Neural progenitor cell (in vitro differentiated cells): ENCODE measurements at regions not wholly inside any gene's neighbourhood (a gene's known extent, or its start where the extent isn't known, plus 50 kb on each side); places are given as distances from the start of the nearest gene placed in this dataset.

Experiments
- DNase-seq: peaks from one replicate; pipeline ENCODE4 v3.0.0-alpha.2; 2016; ENCODE audit warnings: low spot score
- H2AFZ ChIP-seq: fragments of 200-600 bp; sonication (generic); replicated peaks from 2 replicates; pipeline ENCODE4 v1.6.1; 2016; ENCODE audit warnings: antibody characterized with exemption
- H3F3A ChIP-seq: fragments of 200-600 bp; sonication (generic); 2 replicates; pipeline ENCODE4 v1.6.1; 2016; ENCODE audit warnings: antibody characterized with exemption, low read depth
- H3K27ac ChIP-seq: fragments of 200-600 bp; sonication (generic); 2 replicates; pipeline ENCODE4 v1.5.1; 2016; ENCODE audit warnings: mild to moderate bottlenecking
- H3K27me3 ChIP-seq: fragments of 200-600 bp; sonication (generic); 2 replicates; pipeline ENCODE4 v1.6.1; 2016; ENCODE audit warnings: mild to moderate bottlenecking, moderate library complexity
- H3K36me3 ChIP-seq: fragments of 200-600 bp; sonication (generic); 2 replicates; pipeline ENCODE4 v1.5.1; 2016
- H3K4me1 ChIP-seq: fragments of 200-600 bp; sonication (generic); 2 replicates; pipeline ENCODE4 v1.6.1; 2016; ENCODE audit warnings: mixed run types
- H3K4me2 ChIP-seq: fragments of 200-600 bp; sonication (generic); 2 replicates; pipeline ENCODE4 v1.6.1; 2016
- H3K4me3 ChIP-seq: fragments of 200-600 bp; sonication (generic); 2 replicates; pipeline ENCODE4 v1.5.1; 2016
- H3K79me2 ChIP-seq: fragments of 200-600 bp; sonication (generic); 2 replicates; pipeline ENCODE4 v1.6.1; 2016; ENCODE audit warnings: low read depth
- H3K9ac ChIP-seq: fragments of 200-600 bp; sonication (generic); 2 replicates; pipeline ENCODE4 v1.6.1; 2016
- H3K9me3 ChIP-seq: fragments of 200-600 bp; sonication (generic); 2 replicates; pipeline ENCODE4 v1.5.1; 2016; ENCODE audit warnings: low read depth
- H4K20me1 ChIP-seq: fragments of 200-600 bp; sonication (generic); 2 replicates; pipeline ENCODE4 v1.6.1; 2016; ENCODE audit warnings: low read depth
- H3K27ac Mint-ChIP-seq: 3 replicates; pipeline ENCODE4 v1.8.0; 2021; ENCODE audit warnings: mixed read lengths
- H3K27me3 Mint-ChIP-seq: 2 replicates; pipeline ENCODE4 v1.8.0; 2022; ENCODE audit warnings: low read depth, mild to moderate bottlenecking, inconsistent platforms, moderate library complexity, mixed read lengths; ENCODE audit not compliant: insufficient read depth
- H3K36me3 Mint-ChIP-seq: 3 replicates; pipeline ENCODE4 v1.8.0; 2021; ENCODE audit warnings: mixed read lengths
- H3K4me1 Mint-ChIP-seq: 3 replicates; pipeline ENCODE4 v1.8.0; 2021; ENCODE audit warnings: mixed read lengths
- H3K4me3 Mint-ChIP-seq: 3 replicates; pipeline ENCODE4 v1.8.0; 2021; ENCODE audit warnings: mild to moderate bottlenecking, moderate library complexity, mixed read lengths
- H3K9me3 Mint-ChIP-seq: 3 replicates; pipeline ENCODE4 v1.8.0; 2020; ENCODE audit warnings: mixed read lengths
- EZH2 ChIP-seq: fragments of 200-600 bp; sonication (generic); IDR thresholded peaks from 2 replicates; pipeline ENCODE4 v1.6.1; 2017; ENCODE audit warnings: antibody characterized with exemption, mild to moderate bottlenecking, moderate library complexity
- EZH2phosphoT487 ChIP-seq: fragments of 200-600 bp; sonication (generic); IDR thresholded peaks from 2 replicates; pipeline ENCODE4 v1.6.1; 2017; ENCODE audit warnings: antibody characterized with exemption
- TF ChIP-seq, protein P1 (sequence below): fragments of 200-600 bp; sonication (generic); IDR thresholded peaks from 2 replicates; pipeline ENCODE4 v1.5.1; 2017; ENCODE audit warnings: antibody characterized with exemption, mild to moderate bottlenecking

DNA sequence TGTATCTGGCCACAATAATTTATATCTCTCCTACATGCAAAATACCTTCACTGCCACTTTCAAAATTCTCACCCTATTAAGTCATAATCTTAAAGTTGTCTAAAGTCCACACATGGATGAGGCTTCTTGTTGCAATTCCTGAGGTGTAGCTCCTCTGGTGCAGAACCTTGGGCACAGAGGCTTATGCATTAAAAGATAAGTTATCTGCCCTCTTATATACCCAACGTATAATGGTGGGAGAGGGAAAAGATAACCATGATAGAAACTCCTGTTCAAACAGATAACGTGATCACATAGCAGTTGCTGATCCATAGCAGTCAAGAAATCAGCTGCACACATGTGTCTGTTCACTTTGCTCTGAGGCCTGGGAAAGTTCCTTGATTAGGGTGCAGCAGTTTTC, 1767.0 kb downstream of the MAT2B start:
- H3K27ac Mint-ChIP-seq: no peak overlapping the region

DNA sequence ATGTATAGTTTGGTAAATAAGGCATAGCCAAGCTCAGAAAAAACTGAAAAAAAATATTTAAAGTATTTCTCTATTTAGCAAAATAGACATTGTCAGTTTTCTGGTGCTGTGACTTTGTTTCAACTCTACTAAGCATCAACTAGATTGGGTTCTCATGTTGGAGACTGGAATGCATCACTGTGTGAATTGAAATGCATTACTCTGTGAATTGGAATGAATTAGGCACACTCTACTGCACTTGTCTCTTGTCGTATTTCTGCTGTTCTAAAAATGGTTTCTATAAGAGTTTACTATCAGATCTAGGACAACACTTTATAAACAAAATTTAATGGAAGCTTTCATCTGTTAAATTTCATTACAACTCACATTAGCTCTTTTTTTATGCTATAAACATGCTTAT, 1772.2 kb downstream of the MAT2B start:
- Histone ChIP-seq H3K4me2 (no peak overlapping the region), H3K79me2 (no peaks in the 10 kb centered on the region), H3K9ac (no peak overlapping the region), H4K20me1 (no peaks in the 10 kb centered on the region), H3F3A (no peaks in the 10 kb centered on the region), H3K9me3 (no peaks in the 10 kb centered on the region), H3K4me3 (no peak overlapping the region), H2AFZ (no peak overlapping the region), H3K27me3 (no peaks in the 10 kb centered on the region), H3K36me3 (no peaks in the 10 kb centered on the region), H3K4me1 (no peaks in the 10 kb centered on the region), H3K27ac (no peak overlapping the region)
- H3K36me3 Mint-ChIP-seq: no peaks in the 10 kb centered on the region
- DNase-seq: no peak
- H3K27me3 Mint-ChIP-seq: no peaks in the 10 kb centered on the region
- H3K4me1 Mint-ChIP-seq: peaks cover 3% of the 10 kb centered on the region
- TF ChIP-seq EZH2 (no peak), EZH2phosphoT487 (no peak)
- TF ChIP-seq, protein P1, sequence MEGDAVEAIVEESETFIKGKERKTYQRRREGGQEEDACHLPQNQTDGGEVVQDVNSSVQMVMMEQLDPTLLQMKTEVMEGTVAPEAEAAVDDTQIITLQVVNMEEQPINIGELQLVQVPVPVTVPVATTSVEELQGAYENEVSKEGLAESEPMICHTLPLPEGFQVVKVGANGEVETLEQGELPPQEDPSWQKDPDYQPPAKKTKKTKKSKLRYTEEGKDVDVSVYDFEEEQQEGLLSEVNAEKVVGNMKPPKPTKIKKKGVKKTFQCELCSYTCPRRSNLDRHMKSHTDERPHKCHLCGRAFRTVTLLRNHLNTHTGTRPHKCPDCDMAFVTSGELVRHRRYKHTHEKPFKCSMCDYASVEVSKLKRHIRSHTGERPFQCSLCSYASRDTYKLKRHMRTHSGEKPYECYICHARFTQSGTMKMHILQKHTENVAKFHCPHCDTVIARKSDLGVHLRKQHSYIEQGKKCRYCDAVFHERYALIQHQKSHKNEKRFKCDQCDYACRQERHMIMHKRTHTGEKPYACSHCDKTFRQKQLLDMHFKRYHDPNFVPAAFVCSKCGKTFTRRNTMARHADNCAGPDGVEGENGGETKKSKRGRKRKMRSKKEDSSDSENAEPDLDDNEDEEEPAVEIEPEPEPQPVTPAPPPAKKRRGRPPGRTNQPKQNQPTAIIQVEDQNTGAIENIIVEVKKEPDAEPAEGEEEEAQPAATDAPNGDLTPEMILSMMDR: no peak
- no peak overlapping the region for H3K4me3 Mint-ChIP-seq
- H3K9me3 Mint-ChIP-seq: no peaks in the 10 kb centered on the region
- no peak overlapping the region for H3K27ac Mint-ChIP-seq

More for the DNA sequence above, 1767.0 kb downstream of the MAT2B start:
- no peak overlapping the region for H3K4me3 ChIP-seq
- no peak overlapping the region for H3K27ac ChIP-seq
- no peaks in the 10 kb centered on the region for H3F3A ChIP-seq
- Mint-ChIP-seq H3K9me3 (no peaks in the 10 kb centered on the region), H3K4me3 (no peak overlapping the region), H3K27me3 (no peaks in the 10 kb centered on the region), H3K36me3 (no peaks in the 10 kb centered on the region), H3K4me1 (no peaks in the 10 kb centered on the region)
- H3K79me2 ChIP-seq: no peaks in the 10 kb centered on the region
- no peak overlapping the region for H2AFZ ChIP-seq
- H3K4me2 ChIP-seq: no peak overlapping the region
- H3K9me3 ChIP-seq: no peaks in the 10 kb centered on the region
- H3K36me3 ChIP-seq: no peaks in the 10 kb centered on the region
- no peaks in the 10 kb centered on the region for H4K20me1 ChIP-seq
- no peaks in the 10 kb centered on the region for H3K4me1 ChIP-seq
- no peak overlapping the region for H3K9ac ChIP-seq
- TF ChIP-seq, protein P1: no peak
- TF ChIP-seq EZH2phosphoT487: no peak
- TF ChIP-seq EZH2: no peak
- DNase-seq: no peak
- H3K27me3 ChIP-seq: no peaks in the 10 kb centered on the region

DNA sequence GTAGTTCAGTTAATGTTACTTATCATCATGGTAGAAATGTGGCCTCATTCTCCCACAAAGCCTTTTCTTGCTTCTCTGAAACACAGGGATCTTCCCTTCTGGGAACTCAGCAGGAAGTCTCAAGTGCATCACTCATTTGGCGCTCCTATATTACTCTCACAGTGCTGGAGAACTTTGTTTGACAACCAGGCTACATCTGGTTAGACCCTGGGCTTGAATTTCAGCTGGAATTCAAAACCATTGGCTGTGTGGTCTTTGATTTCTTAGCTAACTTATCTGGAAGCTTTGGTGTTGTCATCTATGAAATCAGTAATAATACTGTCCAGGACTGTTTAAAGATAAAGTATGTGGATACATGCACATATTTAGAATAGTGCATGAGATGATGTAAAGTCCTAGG, 1777.1 kb downstream of the MAT2B start:
- TF ChIP-seq EZH2 (no peak), EZH2phosphoT487 (no peak)
- TF ChIP-seq, protein P1: no peak

DNA sequence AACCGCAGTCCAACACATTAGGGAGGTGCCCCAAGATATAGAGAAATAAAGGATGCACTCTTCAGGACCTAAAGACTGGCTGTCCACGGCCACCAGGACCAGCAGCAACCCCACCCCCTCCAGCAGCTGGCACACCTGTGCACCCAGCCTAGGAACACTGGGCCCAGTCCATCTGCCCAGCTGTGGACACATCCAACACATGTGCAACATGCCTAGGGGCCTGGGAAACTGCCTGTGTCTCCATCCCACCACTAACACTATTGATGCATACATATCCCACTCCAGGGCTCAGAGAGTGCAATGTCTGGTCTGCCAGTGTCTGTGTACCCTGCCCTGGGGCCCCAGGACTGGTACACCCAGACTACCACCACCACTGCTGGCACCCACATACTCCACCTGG, 1781.3 kb downstream of the MAT2B start:
- Mint-ChIP-seq H3K27ac (no peak overlapping the region), H3K27me3 (no peaks in the 10 kb centered on the region), H3K9me3 (no peaks in the 10 kb centered on the region), H3K4me1 (no peaks in the 10 kb centered on the region), H3K36me3 (no peaks in the 10 kb centered on the region), H3K4me3 (no peak overlapping the region)
- no peak overlapping the region for H3K4me2 ChIP-seq
- H3K4me1 ChIP-seq: no peaks in the 10 kb centered on the region
- H3K4me3 ChIP-seq: no peak overlapping the region
- no peak overlapping the region for H3K9ac ChIP-seq
- no peak overlapping the region for H3K27ac ChIP-seq
- no peak overlapping the region for H2AFZ ChIP-seq
- H4K20me1 ChIP-seq: no peaks in the 10 kb centered on the region
- H3K27me3 ChIP-seq: no peaks in the 10 kb centered on the region
- TF ChIP-seq EZH2phosphoT487: no peak
- TF ChIP-seq, protein P1: no peak
- no peak for TF ChIP-seq EZH2
- H3K79me2 ChIP-seq: no peaks in the 10 kb centered on the region
- no peaks in the 10 kb centered on the region for H3F3A ChIP-seq
- no peaks in the 10 kb centered on the region for H3K36me3 ChIP-seq
- DNase-seq: no peak
- H3K9me3 ChIP-seq: no peaks in the 10 kb centered on the region

More for the DNA sequence above, 1777.1 kb downstream of the MAT2B start:
- Histone ChIP-seq H3K4me2 (no peak overlapping the region), H3K4me3 (no peak overlapping the region), H3K27me3 (no peaks in the 10 kb centered on the region), H3K9ac (no peak overlapping the region), H3K79me2 (no peaks in the 10 kb centered on the region), H3F3A (no peaks in the 10 kb centered on the region), H4K20me1 (no peaks in the 10 kb centered on the region), H3K36me3 (no peaks in the 10 kb centered on the region), H3K9me3 (no peaks in the 10 kb centered on the region), H3K4me1 (no peaks in the 10 kb centered on the region), H3K27ac (no peak overlapping the region), H2AFZ (no peak overlapping the region)
- DNase-seq: no peak
- Mint-ChIP-seq H3K27ac (no peak overlapping the region), H3K9me3 (no peaks in the 10 kb centered on the region), H3K27me3 (no peaks in the 10 kb centered on the region), H3K4me3 (no peak overlapping the region), H3K36me3 (no peaks in the 10 kb centered on the region), H3K4me1 (peaks cover 3% of the 10 kb centered on the region)
